ENCODE measurements at regions not wholly inside any gene's neighbourhood (a gene's known extent, or its start where the extent isn't known, plus 50 kb on each side); places are given as distances from the start of the nearest gene placed in this dataset.

DNA sequence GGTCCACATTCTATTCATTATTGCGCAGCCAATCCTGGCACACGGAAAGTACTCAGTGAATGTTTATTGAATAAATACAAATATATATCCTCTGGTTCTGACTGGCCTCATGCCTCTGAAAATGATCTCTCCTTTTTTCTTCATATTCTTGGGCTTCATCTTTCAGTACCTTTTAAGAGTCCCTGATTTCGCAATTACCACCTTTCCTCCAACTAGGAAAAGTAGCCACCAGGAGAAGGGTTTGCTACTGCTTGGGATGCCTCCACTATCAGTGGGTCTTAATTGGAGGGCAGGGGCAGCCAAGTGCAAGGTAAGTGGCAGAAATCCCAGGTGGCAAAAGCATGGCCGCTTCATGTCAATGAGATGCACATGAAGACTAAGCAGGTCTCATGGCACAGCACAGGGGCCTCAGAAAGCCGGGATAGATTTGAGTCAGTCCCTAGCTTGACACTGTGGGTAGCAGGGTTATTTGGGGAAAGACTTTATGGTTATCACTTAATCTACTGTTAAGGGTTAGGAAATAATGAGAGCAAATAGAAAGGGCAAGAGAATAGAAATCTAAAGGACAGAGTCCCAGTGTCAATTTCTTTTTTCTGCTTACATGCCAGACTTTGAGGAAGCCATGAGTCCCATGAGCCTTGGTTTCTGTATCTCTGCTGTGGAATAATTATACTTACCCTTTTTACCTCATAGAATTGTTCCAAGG, 361.1 kb downstream of the MAN2A1 start:
- TF ChIP-seq, protein P1, sequence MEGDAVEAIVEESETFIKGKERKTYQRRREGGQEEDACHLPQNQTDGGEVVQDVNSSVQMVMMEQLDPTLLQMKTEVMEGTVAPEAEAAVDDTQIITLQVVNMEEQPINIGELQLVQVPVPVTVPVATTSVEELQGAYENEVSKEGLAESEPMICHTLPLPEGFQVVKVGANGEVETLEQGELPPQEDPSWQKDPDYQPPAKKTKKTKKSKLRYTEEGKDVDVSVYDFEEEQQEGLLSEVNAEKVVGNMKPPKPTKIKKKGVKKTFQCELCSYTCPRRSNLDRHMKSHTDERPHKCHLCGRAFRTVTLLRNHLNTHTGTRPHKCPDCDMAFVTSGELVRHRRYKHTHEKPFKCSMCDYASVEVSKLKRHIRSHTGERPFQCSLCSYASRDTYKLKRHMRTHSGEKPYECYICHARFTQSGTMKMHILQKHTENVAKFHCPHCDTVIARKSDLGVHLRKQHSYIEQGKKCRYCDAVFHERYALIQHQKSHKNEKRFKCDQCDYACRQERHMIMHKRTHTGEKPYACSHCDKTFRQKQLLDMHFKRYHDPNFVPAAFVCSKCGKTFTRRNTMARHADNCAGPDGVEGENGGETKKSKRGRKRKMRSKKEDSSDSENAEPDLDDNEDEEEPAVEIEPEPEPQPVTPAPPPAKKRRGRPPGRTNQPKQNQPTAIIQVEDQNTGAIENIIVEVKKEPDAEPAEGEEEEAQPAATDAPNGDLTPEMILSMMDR (conservative IDR thresholded peaks at IDR 0.05; ENCODE audit: low read length) = no peak
- no peak for DNase-seq (ENCODE audit: low read depth)
- no peak overlapping the region for H3K4me3 ChIP-seq (ENCODE audit: low read length)

DNA sequence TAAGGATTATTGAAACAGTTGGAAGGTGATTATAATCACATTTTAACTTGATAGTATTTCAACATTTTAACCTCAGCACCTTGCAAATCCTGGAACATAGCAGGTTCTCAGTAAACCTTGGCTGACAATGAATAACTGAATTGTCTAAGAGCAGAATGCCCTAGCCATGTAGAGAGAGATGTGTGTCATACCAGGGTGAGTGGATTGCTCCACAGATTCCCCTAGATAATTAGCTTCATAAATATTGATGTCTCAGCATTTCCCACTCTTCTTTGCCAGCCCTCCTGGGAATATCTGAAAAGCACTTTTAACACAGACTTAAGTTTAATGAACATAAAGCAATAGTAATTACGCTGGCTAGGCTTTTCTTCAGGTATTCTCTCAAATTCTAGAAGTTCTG, 363.5 kb downstream of the MAN2A1 start:
- H3K4me3 ChIP-seq (ENCODE audit: low read length) = no peak overlapping the region
- no peak for DNase-seq (ENCODE audit: low read depth)
- TF ChIP-seq, protein P1 (conservative IDR thresholded peaks at IDR 0.05; ENCODE audit: low read length) = no peak

DNA sequence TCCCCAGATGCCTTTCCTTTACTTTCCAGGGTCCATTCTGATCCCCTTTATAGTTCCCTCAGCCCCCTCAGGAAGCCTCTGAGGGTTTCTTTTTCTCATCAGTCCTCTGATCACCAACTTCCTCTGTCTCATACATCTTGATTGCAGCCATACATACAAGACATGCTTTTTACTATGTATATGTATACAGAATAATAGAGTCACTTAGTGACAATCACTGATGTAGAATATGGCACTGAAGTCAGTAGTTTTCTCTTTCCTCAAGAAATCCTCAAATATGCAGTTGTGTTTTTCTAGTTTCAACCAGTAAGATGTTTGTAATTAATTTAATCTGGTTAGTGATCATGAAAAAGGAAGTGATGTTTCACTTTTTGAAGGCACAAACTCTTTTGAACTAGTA, 364.1 kb downstream of the MAN2A1 start:
- TF ChIP-seq, protein P1 (conservative IDR thresholded peaks at IDR 0.05; ENCODE audit: low read length) = no peak
- no peak overlapping the region for H3K4me3 ChIP-seq (ENCODE audit: low read length)
- no peak for DNase-seq (ENCODE audit: low read depth)

DNA sequence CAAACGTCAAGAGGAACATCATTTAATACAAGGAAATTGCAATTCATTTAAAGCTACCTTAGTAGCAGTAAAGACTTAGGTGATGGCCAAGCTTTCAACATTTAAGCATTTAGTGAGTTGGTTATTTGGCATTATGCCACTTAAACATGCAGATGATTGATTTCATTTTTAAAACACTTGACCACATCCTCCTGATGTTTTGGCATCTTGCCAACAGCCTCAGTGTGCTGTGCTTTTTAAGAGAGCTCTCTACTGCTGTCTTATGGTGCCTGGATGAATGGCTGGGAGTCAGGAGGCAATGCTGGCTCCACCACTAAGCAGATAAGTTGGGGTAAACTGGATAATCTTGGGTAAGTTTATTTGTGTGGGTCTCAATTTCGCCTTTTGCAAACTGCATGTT, 364.5 kb downstream of the MAN2A1 start:
- TF ChIP-seq, protein P1 (conservative IDR thresholded peaks at IDR 0.05; ENCODE audit: low read length) = 0 out of 2 replicates have a peak, but pooled peaks have one; percentile 8
- peak; percentile 45 for DNase-seq (ENCODE audit: low read depth)
- no peak overlapping the region for H3K4me3 ChIP-seq (ENCODE audit: low read length)

DNA sequence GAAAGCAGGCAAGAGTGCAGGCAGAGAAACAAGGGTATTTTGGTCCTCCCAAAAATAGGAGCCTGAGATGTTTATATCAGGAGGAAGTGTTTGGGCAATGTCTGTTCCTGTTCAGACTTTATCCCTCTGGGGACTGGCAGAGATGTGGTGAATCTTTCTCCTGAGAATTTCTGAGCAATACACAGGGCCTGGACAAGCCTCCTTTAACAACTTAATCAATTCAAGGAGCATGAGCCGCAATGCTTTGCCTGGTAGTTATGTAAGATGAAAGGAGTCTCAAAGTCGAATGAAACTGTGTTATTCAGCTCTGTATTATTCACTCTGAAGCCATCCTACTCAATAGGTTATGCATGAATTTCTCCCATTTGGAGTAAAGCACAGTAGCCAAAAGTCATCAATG, 365.6 kb downstream of the MAN2A1 start:
- peak; percentile 49 for DNase-seq (ENCODE audit: low read depth)
- no peak overlapping the region for H3K4me3 ChIP-seq (ENCODE audit: low read length)
- TF ChIP-seq, protein P1 (conservative IDR thresholded peaks at IDR 0.05; ENCODE audit: low read length) = no peak

DNA sequence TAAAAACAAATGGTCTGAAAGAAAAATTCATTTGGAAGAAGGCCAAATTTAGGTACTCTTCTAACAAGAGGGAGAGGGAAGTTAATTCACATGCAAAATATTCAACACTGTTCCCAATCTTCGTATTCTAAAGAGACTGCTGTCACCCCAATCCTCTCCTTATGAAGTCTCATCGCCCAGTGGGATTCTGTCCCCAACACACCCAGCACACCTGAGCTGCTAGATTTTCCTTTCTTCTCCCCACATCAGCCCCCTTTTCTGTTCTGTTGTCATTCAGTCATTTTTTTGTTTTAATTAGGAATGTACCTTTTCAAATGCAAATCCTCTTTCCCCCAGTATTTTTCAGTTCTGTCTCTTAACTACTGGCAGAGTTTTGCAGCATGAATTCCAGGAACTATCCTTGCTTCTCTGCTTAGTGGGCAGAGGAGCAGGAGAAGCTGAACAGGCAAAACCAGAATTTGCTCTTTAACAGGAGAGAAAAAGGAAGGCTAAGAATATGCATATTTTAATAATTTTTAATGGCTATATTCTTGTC, 366.9 kb downstream of the MAN2A1 start:
- DNase-seq (ENCODE audit: low read depth) = no peak
- TF ChIP-seq, protein P1 (conservative IDR thresholded peaks at IDR 0.05; ENCODE audit: low read length) = no peak
- H3K4me3 ChIP-seq (ENCODE audit: low read length) = no peak overlapping the region

DNA sequence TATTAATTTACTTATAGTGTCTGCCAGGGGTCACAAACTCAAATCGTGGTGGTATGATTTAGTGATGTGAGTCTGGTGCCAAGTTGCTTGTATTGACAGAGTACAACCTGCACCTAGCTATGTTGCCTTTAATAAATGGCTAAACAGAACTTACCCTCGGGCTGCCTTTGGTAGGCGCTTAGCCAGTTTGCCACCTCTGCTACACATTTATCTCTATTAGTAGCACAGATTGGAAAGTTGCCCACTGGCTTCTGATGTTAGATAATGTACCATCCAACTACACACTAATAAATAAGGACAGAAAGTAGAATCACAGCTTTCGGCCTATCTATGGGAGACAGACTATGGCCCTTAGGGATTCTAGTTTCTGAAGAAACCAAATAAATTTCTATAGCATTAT, 368.4 kb downstream of the MAN2A1 start:
- TF ChIP-seq, protein P1 (conservative IDR thresholded peaks at IDR 0.05; ENCODE audit: low read length) = no peak
- DNase-seq (ENCODE audit: low read depth) = no peak

More for the DNA sequence above, 368.4 kb downstream of the MAN2A1 start:
- H3K4me3 ChIP-seq (ENCODE audit: low read length) = no peak overlapping the region
